HG03039 (cell line): ENCODE measurements at regions not wholly inside any gene's neighbourhood (a gene's known extent, or its start where the extent isn't known, plus 50 kb on each side); places are given as distances from the start of the nearest gene placed in this dataset.

Experiments
- ATAC-seq: cut with Tn5 transposase; IDR thresholded peaks from one replicate; pipeline ENCODE4 v1.9.1; 2021; ENCODE audit warnings: mild to moderate bottlenecking, moderate library complexity; ENCODE audit not compliant: unreplicated experiment

GRCh38 chr6:143595251-143596036 lies 82.3 kb upstream of the PHACTR2 start:
- ATAC-seq: no peak

GRCh38 chr6:143594647-143595046 lies 83.1 kb upstream of the PHACTR2 start:
- no peak for ATAC-seq

GRCh38 chr6:143592335-143592734 lies 80.8 kb upstream of the FUCA2 start:
- no peak for ATAC-seq

- no peak for ATAC-seq
Measured at GRCh38 chr6:143591441-143591840, 79.9 kb upstream of the FUCA2 start.

- ATAC-seq: no peak
Measured at GRCh38 chr6:143589162-143589561, 77.6 kb upstream of the FUCA2 start.

- no peak for ATAC-seq
Measured at GRCh38 chr6:143586557-143586956, 75.0 kb upstream of the FUCA2 start.

- ATAC-seq: no peak
Measured at GRCh38 chr6:143585716-143586115, 74.2 kb upstream of the FUCA2 start.

GRCh38 chr6:143585241-143585640 lies 73.7 kb upstream of the FUCA2 start:
- no peak for ATAC-seq

- no peak for ATAC-seq
Measured at GRCh38 chr6:143583542-143584327, 72.2 kb upstream of the FUCA2 start.

GRCh38 chr6:143581835-143582480 lies 70.4 kb upstream of the FUCA2 start:
- no peak for ATAC-seq

- ATAC-seq: no peak
Measured at GRCh38 chr6:143579703-143580102, 68.2 kb upstream of the FUCA2 start.

GRCh38 chr6:143578054-143578453 lies 66.5 kb upstream of the FUCA2 start:
- ATAC-seq: no peak

- no peak for ATAC-seq
Measured at GRCh38 chr6:143575901-143576426, 64.4 kb upstream of the FUCA2 start.

- ATAC-seq: peak; percentile 85
Measured at GRCh38 chr6:143575440-143575839, 63.9 kb upstream of the FUCA2 start.

- ATAC-seq: no peak
Measured at GRCh38 chr6:143570147-143570853, 58.8 kb upstream of the FUCA2 start.

GRCh38 chr6:143569040-143569439 lies 57.5 kb upstream of the FUCA2 start:
- no peak for ATAC-seq

- ATAC-seq: no peak
Measured at GRCh38 chr6:143564484-143565017, 53.0 kb upstream of the FUCA2 start.

- ATAC-seq: no peak
Measured at GRCh38 chr6:143562143-143562542, 50.6 kb upstream of the FUCA2 start.
